ENCODE measurements at regions not wholly inside any gene's neighbourhood (a gene's known extent, or its start where the extent isn't known, plus 50 kb on each side); places are given as distances from the start of the nearest gene placed in this dataset.

DNA sequence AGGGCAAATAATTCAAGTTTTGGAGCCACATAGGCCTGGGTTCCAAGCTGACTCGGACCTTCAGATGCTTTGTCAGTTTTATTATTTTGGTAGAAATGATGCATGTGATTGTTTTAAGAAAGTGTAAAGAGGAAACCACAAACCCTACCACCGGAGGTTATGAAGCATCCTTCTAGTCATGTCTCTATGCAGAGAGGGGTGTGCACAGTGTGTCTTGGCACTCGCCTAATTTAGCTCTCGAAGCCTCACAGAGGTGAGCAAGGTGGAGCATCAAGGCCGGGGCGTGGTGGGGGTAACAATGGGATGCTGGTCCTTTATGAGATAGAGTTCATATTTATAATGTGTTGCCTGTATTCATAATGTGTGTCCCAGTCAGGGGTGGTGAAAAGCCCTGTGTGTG, 63.7 kb upstream of the SMAD6 start:
- TF ChIP-seq, protein P1, sequence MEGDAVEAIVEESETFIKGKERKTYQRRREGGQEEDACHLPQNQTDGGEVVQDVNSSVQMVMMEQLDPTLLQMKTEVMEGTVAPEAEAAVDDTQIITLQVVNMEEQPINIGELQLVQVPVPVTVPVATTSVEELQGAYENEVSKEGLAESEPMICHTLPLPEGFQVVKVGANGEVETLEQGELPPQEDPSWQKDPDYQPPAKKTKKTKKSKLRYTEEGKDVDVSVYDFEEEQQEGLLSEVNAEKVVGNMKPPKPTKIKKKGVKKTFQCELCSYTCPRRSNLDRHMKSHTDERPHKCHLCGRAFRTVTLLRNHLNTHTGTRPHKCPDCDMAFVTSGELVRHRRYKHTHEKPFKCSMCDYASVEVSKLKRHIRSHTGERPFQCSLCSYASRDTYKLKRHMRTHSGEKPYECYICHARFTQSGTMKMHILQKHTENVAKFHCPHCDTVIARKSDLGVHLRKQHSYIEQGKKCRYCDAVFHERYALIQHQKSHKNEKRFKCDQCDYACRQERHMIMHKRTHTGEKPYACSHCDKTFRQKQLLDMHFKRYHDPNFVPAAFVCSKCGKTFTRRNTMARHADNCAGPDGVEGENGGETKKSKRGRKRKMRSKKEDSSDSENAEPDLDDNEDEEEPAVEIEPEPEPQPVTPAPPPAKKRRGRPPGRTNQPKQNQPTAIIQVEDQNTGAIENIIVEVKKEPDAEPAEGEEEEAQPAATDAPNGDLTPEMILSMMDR (IDR thresholded peaks at IDR 0.05) = no peak
- no peak for TF ChIP-seq ZFX (IDR thresholded peaks at IDR 0.05; ENCODE audit: borderline replicate concordance)

Data from 22Rv1 (cell line).